CD4-positive, CD25-positive, alpha-beta regulatory T cell (primary cell): ENCODE measurements at regions not wholly inside any gene's neighbourhood (a gene's known extent, or its start where the extent isn't known, plus 50 kb on each side); places are given as distances from the start of the nearest gene placed in this dataset.

Experiments used
- ATAC-seq, 2 donors: fragments of 150-1000 bp; cut with Tn5 transposase; one replicate each; pipeline ENCODE4 v1.10.0; 2021; ENCODE audit warnings: low read depth in 2 of 2, moderate number of reproducible peaks in 2 of 2, moderate library complexity in 1 of 2
- DNase-seq, 3 donors: peaks; one replicate each; pipeline versions ENCODE4 v3.0.0 to v3.0.0-alpha.2; 2012 to 2022; ENCODE audit warnings: mixed read lengths in 1 of 3
- H3K27ac ChIP-seq: one replicate; pipeline ENCODE4 v1.7.0; 2013; ENCODE audit warnings: mild to moderate bottlenecking, low read length; ENCODE audit not compliant: insufficient read depth, poor library complexity, severe bottlenecking
- H3K27me3 ChIP-seq: one replicate; pipeline ENCODE4 v1.7.0; 2013; ENCODE audit warnings: low read length; ENCODE audit not compliant: control insufficient read depth, insufficient read depth
- H3K36me3 ChIP-seq: one replicate; pipeline ENCODE4 v1.7.0; 2013; ENCODE audit warnings: mild to moderate bottlenecking, low read length, moderate library complexity; ENCODE audit not compliant: control insufficient read depth, insufficient read depth
- H3K4me1 ChIP-seq: 2 replicates; pipeline ENCODE4 v1.7.0; 2013; ENCODE audit warnings: mild to moderate bottlenecking, low read length; ENCODE audit not compliant: insufficient read depth, control insufficient read depth, poor library complexity, severe bottlenecking
- H3K4me3 ChIP-seq: one replicate; pipeline ENCODE4 v1.7.0; 2013; ENCODE audit warnings: low read depth, mild to moderate bottlenecking, low read length, moderate library complexity
- H3K9me3 ChIP-seq, 2 experiments: 1 replicate in 1 of 2; 2 replicates in 1 of 2; pipeline ENCODE4 v1.7.0; 2013; ENCODE audit warnings: low read length in 2 of 2, mild to moderate bottlenecking in 1 of 2, moderate library complexity in 1 of 2; ENCODE audit not compliant: control insufficient read depth in 2 of 2
- H3K27ac Mint-ChIP-seq, 3 donors: one replicate each; pipeline ENCODE4 v1.8.0; 2020 to 2022; ENCODE audit warnings: mild to moderate bottlenecking in 3 of 3, mixed read lengths in 3 of 3, moderate library complexity in 2 of 3
- H3K27me3 Mint-ChIP-seq: one replicate; pipeline ENCODE4 v1.8.0; 2022; ENCODE audit warnings: mild to moderate bottlenecking, mixed read lengths
- H3K36me3 Mint-ChIP-seq: one replicate; pipeline ENCODE4 v1.8.0; 2020; ENCODE audit warnings: mixed read lengths
- H3K4me1 Mint-ChIP-seq, 4 donors: one replicate each; pipeline ENCODE4 v1.8.0; 2020 to 2022; ENCODE audit warnings: mixed read lengths in 4 of 4, mild to moderate bottlenecking in 1 of 4
- H3K4me3 Mint-ChIP-seq, 4 donors: one replicate each; pipeline ENCODE4 v1.8.0; 2020 to 2022; ENCODE audit warnings: mild to moderate bottlenecking in 4 of 4, mixed read lengths in 4 of 4, moderate library complexity in 3 of 4
- H3K9me3 Mint-ChIP-seq, 7 donors: one replicate each; pipeline ENCODE4 v1.8.0; 2020 to 2022; ENCODE audit warnings: mixed read lengths in 7 of 7, mild to moderate bottlenecking in 3 of 7, moderate library complexity in 2 of 7

- DNase-seq: no peak
- ATAC-seq: no peak
- Histone ChIP-seq H3K36me3 (no peaks in the 10 kb centered on the region), H3K27me3 (no peaks in the 10 kb centered on the region), H3K9me3 (no peaks in the 10 kb centered on the region), H3K27ac (no peak overlapping the region), H3K4me3 (no peak overlapping the region), H3K4me1 (no peaks in the 10 kb centered on the region)
- Mint-ChIP-seq H3K4me1 (peaks cover 0 to 12% (median 3%) of the 10 kb centered on the region in 4 donors), H3K27me3 (no peaks in the 10 kb centered on the region), H3K9me3 (no peaks in the 10 kb centered on the region), H3K4me3 (no peak overlapping the region), H3K36me3 (no peaks in the 10 kb centered on the region), H3K27ac (no peak overlapping the region)
Measured at GRCh38 chr20:4067600-4068261, 52.4 kb upstream of the RNF24 start.

- Histone ChIP-seq H3K36me3 (no peaks in the 10 kb centered on the region), H3K4me3 (no peak overlapping the region), H3K9me3 (no peaks in the 10 kb centered on the region), H3K27ac (no peak overlapping the region), H3K4me1 (no peaks in the 10 kb centered on the region), H3K27me3 (no peaks in the 10 kb centered on the region)
- no peaks in the 10 kb centered on the region for H3K27me3 Mint-ChIP-seq
- no peaks in the 10 kb centered on the region for H3K36me3 Mint-ChIP-seq
- peaks cover 0 to 12% (median 3%) of the 10 kb centered on the region in 4 donors for H3K4me1 Mint-ChIP-seq
- H3K27ac Mint-ChIP-seq: peak overlapping the region in 1 of 3 donors; percentile 47
- DNase-seq (no peak), ATAC-seq (no peak)
- H3K9me3 Mint-ChIP-seq: no peaks in the 10 kb centered on the region
- no peak overlapping the region for H3K4me3 Mint-ChIP-seq
Measured at GRCh38 chr20:4066551-4066950, 51.2 kb upstream of the RNF24 start.

DNA sequence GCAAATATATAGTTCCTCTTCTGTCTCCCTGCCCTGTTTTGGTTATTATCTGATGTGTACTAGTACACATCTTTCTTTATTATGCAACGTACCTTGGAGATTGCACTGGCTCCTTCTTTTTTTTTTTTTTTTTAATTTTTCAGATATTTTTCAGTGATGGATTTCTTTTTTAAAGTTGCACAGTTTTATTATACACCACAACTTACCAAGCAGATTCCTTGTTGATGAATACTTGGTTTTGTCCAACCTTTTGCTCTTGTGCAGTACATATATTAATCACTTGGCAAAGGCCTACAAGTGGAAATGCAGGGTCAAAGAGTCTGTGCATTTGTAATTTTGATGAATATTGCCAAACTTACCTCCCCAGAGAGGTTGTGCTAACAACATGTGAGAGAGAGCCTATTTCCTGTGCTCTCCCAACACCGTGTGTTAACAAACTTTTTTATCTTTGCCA lies 50.1 kb upstream of the RNF24 start:
- peak overlapping the region in 1 of 3 donors; percentile 47 for H3K27ac Mint-ChIP-seq
- no peaks in the 10 kb centered on the region for H3K27me3 ChIP-seq
- H3K4me3 Mint-ChIP-seq: no peak overlapping the region
- H3K4me3 ChIP-seq: no peak overlapping the region
- H3K27me3 Mint-ChIP-seq: no peaks in the 10 kb centered on the region
- ATAC-seq: no peak
- no peaks in the 10 kb centered on the region for H3K36me3 Mint-ChIP-seq
- no peaks in the 10 kb centered on the region for H3K36me3 ChIP-seq
- peaks cover 0 to 12% (median 3%) of the 10 kb centered on the region in 4 donors for H3K4me1 Mint-ChIP-seq
- H3K9me3 ChIP-seq: no peaks in the 10 kb centered on the region
- no peaks in the 10 kb centered on the region for H3K4me1 ChIP-seq
- H3K9me3 Mint-ChIP-seq: no peaks in the 10 kb centered on the region
- no peak overlapping the region for H3K27ac ChIP-seq
- DNase-seq: no peak
